Panc1 (cell line): ENCODE measurements at regions not wholly inside any gene's neighbourhood (a gene's known extent, or its start where the extent isn't known, plus 50 kb on each side); places are given as distances from the start of the nearest gene placed in this dataset.

Source experiments
- POLR2AphosphoS5 ChIP-seq: IDR thresholded peaks from 2 replicates; pipeline ENCODE4 v1.6.1; 2012; ENCODE audit warnings: mild to moderate bottlenecking, low read depth, low read length, moderate library complexity
- TCF7L2 ChIP-seq: IDR thresholded peaks from 2 replicates; pipeline ENCODE4 v1.6.1; 2011; ENCODE audit warnings: mild to moderate bottlenecking, low read depth, low read length, inconsistent platforms
- TF ChIP-seq, protein P1 (sequence below): fragments of 450-650 bp; IDR thresholded peaks from 2 replicates; pipeline ENCODE4 v1.5.1; 2017; ENCODE audit warnings: mild to moderate bottlenecking
- TF ChIP-seq, protein P2 (sequence below), 2 experiments: IDR thresholded peaks; 2 replicates each; pipeline ENCODE4 v1.6.1; 2011 to 2012; ENCODE audit warnings: low read depth in 2 of 2, control low read depth in 1 of 2, low read length in 1 of 2, mild to moderate bottlenecking in 1 of 2, moderate library complexity in 1 of 2; ENCODE audit not compliant: insufficient read depth in 1 of 2

DNA sequence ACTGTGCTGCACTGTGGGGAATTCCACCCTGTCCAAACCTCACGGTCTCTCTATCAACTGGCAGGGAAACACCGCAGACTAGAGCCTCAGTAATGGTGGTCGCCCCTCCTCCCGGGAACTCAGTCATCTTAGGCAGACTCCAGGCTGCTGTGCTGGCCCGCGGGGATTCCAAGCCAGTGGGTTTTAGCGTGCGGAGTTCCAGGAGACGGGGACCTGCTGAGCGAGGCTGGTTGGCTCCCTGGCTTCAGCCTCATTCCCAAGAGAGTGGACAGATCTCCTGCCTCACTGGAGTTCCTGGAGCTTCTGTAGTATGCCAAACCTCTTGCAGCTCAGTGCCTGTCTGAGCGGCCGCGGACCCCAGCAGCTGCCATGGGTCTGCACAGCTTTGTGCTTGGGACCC lies 455.6 kb downstream of the CCDC91 start:
- TF ChIP-seq, protein P1, sequence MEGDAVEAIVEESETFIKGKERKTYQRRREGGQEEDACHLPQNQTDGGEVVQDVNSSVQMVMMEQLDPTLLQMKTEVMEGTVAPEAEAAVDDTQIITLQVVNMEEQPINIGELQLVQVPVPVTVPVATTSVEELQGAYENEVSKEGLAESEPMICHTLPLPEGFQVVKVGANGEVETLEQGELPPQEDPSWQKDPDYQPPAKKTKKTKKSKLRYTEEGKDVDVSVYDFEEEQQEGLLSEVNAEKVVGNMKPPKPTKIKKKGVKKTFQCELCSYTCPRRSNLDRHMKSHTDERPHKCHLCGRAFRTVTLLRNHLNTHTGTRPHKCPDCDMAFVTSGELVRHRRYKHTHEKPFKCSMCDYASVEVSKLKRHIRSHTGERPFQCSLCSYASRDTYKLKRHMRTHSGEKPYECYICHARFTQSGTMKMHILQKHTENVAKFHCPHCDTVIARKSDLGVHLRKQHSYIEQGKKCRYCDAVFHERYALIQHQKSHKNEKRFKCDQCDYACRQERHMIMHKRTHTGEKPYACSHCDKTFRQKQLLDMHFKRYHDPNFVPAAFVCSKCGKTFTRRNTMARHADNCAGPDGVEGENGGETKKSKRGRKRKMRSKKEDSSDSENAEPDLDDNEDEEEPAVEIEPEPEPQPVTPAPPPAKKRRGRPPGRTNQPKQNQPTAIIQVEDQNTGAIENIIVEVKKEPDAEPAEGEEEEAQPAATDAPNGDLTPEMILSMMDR: no peak
- TF ChIP-seq POLR2AphosphoS5 (no peak), TCF7L2 (no peak)
- TF ChIP-seq, protein P2, sequence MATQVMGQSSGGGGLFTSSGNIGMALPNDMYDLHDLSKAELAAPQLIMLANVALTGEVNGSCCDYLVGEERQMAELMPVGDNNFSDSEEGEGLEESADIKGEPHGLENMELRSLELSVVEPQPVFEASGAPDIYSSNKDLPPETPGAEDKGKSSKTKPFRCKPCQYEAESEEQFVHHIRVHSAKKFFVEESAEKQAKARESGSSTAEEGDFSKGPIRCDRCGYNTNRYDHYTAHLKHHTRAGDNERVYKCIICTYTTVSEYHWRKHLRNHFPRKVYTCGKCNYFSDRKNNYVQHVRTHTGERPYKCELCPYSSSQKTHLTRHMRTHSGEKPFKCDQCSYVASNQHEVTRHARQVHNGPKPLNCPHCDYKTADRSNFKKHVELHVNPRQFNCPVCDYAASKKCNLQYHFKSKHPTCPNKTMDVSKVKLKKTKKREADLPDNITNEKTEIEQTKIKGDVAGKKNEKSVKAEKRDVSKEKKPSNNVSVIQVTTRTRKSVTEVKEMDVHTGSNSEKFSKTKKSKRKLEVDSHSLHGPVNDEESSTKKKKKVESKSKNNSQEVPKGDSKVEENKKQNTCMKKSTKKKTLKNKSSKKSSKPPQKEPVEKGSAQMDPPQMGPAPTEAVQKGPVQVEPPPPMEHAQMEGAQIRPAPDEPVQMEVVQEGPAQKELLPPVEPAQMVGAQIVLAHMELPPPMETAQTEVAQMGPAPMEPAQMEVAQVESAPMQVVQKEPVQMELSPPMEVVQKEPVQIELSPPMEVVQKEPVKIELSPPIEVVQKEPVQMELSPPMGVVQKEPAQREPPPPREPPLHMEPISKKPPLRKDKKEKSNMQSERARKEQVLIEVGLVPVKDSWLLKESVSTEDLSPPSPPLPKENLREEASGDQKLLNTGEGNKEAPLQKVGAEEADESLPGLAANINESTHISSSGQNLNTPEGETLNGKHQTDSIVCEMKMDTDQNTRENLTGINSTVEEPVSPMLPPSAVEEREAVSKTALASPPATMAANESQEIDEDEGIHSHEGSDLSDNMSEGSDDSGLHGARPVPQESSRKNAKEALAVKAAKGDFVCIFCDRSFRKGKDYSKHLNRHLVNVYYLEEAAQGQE (IDR thresholded peaks at IDR 0.05; ENCODE audit: insufficient read depth in 1 of 2, low read depth in 2 of 2, low read length in 1 of 2): no peak
